ENCODE measurements at regions not wholly inside any gene's neighbourhood (a gene's known extent, or its start where the extent isn't known, plus 50 kb on each side); places are given as distances from the start of the nearest gene placed in this dataset.

GRCh38 chr16:73299346-73299745, 251.4 kb upstream of the ZFHX3 start:
- H3F3A ChIP-seq (ENCODE audit: low read length, unreplicated experiment): no peaks in the 10 kb centered on the region
- H3K9ac ChIP-seq (ENCODE audit: low read length): no peak overlapping the region
- H3K27me3 ChIP-seq (ENCODE audit: low read length): peaks cover 38% of the 10 kb centered on the region
- DNase-seq: no peak
- H3K4me3 ChIP-seq (ENCODE audit: low read length): no peak overlapping the region
- ATAC-seq: no peak
- POLR2A ChIA-PET (ENCODE audit: unreplicated experiment): no interaction called here
- H3K9me3 ChIP-seq (ENCODE audit: low read length): no peaks in the 10 kb centered on the region
- H3K9me2 ChIP-seq (replicated peaks; ENCODE audit: low read length): no peaks in the 10 kb centered on the region
- BruUV-seq (replicated peaks): no TSS peak
- CTCF ChIA-PET: no interaction called here
- no peaks in the 10 kb centered on the region for H3K4me1 ChIP-seq (ENCODE audit: insufficient read depth, low read length)
- H3K36me3 ChIP-seq (ENCODE audit: low read depth, low read length): no peaks in the 10 kb centered on the region
- H3K27ac ChIP-seq (ENCODE audit: low read length): no peak overlapping the region
- H2AFZ ChIP-seq (ENCODE audit: low read length): no peak overlapping the region
- H4K20me1 ChIP-seq (ENCODE audit: low read length): no peaks in the 10 kb centered on the region
- intact Hi-C loops (cut with micrococcal nuclease): no loop called here
- H3K79me2 ChIP-seq (ENCODE audit: low read length): no peaks in the 10 kb centered on the region
- no peak overlapping the region for H3K4me2 ChIP-seq (ENCODE audit: low read length)
- TF ChIP-seq EZH2phosphoT487 (IDR thresholded peaks at IDR 0.05; ENCODE audit: borderline replicate concordance, low read length): no peak
- TF ChIP-seq EZH2 (IDR thresholded peaks at IDR 0.05; ENCODE audit: low read length, unreplicated experiment): no peak
- TF ChIP-seq CTCF (conservative IDR thresholded peaks at IDR 0.05; ENCODE audit: low read depth, low read length): no peak

DNA sequence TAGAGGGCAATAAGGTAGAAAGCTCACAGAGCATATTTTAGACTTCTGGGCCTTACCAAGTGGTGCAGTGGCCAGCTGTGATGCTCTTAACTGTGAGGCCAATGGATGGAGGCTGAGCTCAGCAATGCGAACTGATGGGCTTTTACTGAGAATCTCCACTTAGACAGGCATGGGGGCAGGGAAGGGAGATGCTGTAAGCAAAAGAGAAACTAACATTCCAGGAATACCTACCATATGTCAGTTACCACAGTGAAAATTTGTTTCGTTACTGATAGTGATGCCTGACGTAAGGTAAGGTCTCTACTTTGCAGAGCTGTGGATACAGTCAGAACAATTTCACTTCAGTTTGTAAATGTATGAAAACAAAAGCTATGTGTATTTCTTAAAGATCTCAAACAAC, 250.6 kb upstream of the ZFHX3 start:
- Histone ChIP-seq H3K4me3 (ENCODE audit: low read length) (no peak overlapping the region), H2AFZ (ENCODE audit: low read length) (no peak overlapping the region), H4K20me1 (ENCODE audit: low read length) (no peaks in the 10 kb centered on the region), H3K9ac (ENCODE audit: low read length) (no peak overlapping the region), H3K27ac (ENCODE audit: low read length) (no peak overlapping the region), H3K9me3 (ENCODE audit: low read length) (no peaks in the 10 kb centered on the region), H3F3A (ENCODE audit: low read length, unreplicated experiment) (no peaks in the 10 kb centered on the region), H3K36me3 (ENCODE audit: low read depth, low read length) (no peaks in the 10 kb centered on the region), H3K4me1 (ENCODE audit: insufficient read depth, low read length) (no peaks in the 10 kb centered on the region), H3K27me3 (ENCODE audit: low read length) (peaks cover 40% of the 10 kb centered on the region), H3K4me2 (ENCODE audit: low read length) (no peak overlapping the region), H3K9me2 (replicated peaks; ENCODE audit: low read length) (no peaks in the 10 kb centered on the region), H3K79me2 (ENCODE audit: low read length) (no peaks in the 10 kb centered on the region)
- ATAC-seq (no peak), DNase-seq (no peak)
- ChIA-PET POLR2A (ENCODE audit: unreplicated experiment) (no interaction called here), CTCF (no interaction called here)
- BruUV-seq (replicated peaks): no TSS peak
- TF ChIP-seq CTCF (conservative IDR thresholded peaks at IDR 0.05; ENCODE audit: low read depth, low read length) (no peak), EZH2 (IDR thresholded peaks at IDR 0.05; ENCODE audit: low read length, unreplicated experiment) (no peak), EZH2phosphoT487 (IDR thresholded peaks at IDR 0.05; ENCODE audit: borderline replicate concordance, low read length) (no peak)
- intact Hi-C loops (cut with micrococcal nuclease): no loop called here

- H3F3A ChIP-seq (ENCODE audit: low read length, unreplicated experiment): no peaks in the 10 kb centered on the region
- no peak overlapping the region for H2AFZ ChIP-seq (ENCODE audit: low read length)
- H3K27ac ChIP-seq (ENCODE audit: low read length): no peak overlapping the region
- no peaks in the 10 kb centered on the region for H3K36me3 ChIP-seq (ENCODE audit: low read depth, low read length)
- no peak for ATAC-seq
- no peaks in the 10 kb centered on the region for H3K79me2 ChIP-seq (ENCODE audit: low read length)
- no peaks in the 10 kb centered on the region for H3K9me3 ChIP-seq (ENCODE audit: low read length)
- intact Hi-C loops (cut with micrococcal nuclease): no loop called here
- H3K9me2 ChIP-seq (replicated peaks; ENCODE audit: low read length): no peaks in the 10 kb centered on the region
- TF ChIP-seq CTCF (conservative IDR thresholded peaks at IDR 0.05; ENCODE audit: low read depth, low read length) (no peak), EZH2 (IDR thresholded peaks at IDR 0.05; ENCODE audit: low read length, unreplicated experiment) (no peak)
- H3K4me1 ChIP-seq (ENCODE audit: insufficient read depth, low read length): no peaks in the 10 kb centered on the region
- H3K27me3 ChIP-seq (ENCODE audit: low read length): peaks cover 42% of the 10 kb centered on the region
- ChIA-PET CTCF (no interaction called here), POLR2A (ENCODE audit: unreplicated experiment) (no interaction called here)
- H4K20me1 ChIP-seq (ENCODE audit: low read length): no peaks in the 10 kb centered on the region
- BruUV-seq (replicated peaks): no TSS peak
- H3K4me3 ChIP-seq (ENCODE audit: low read length): no peak overlapping the region
- no peak overlapping the region for H3K4me2 ChIP-seq (ENCODE audit: low read length)
- DNase-seq: no peak
- no peak overlapping the region for H3K9ac ChIP-seq (ENCODE audit: low read length)
These were observed 242.3 kb upstream of the ZFHX3 start for GRCh38 chr16:73290258-73290657.

Data from PC-3 (cell line).